ENCODE measurements at regions not wholly inside any gene's neighbourhood (a gene's known extent, or its start where the extent isn't known, plus 50 kb on each side); places are given as distances from the start of the nearest gene placed in this dataset.

- no peak for TF ChIP-seq CEBPB (IDR thresholded peaks at IDR 0.05; ENCODE audit: low read depth, low read length)
- no peak for TF ChIP-seq MAFK (IDR thresholded peaks at IDR 0.05; ENCODE audit: low read depth, low read length)
- TF ChIP-seq CTCF (conservative IDR thresholded peaks at IDR 0.05; ENCODE audit: low read depth, low read length) = no peak
- TF ChIP-seq USF2 (IDR thresholded peaks at IDR 0.05; ENCODE audit: low read depth, low read length) = no peak
- no peak for TF ChIP-seq POLR2A (IDR thresholded peaks at IDR 0.05; ENCODE audit: low read depth, low read length)
- no peak for TF ChIP-seq BHLHE40 (IDR thresholded peaks at IDR 0.05; ENCODE audit: low read depth, low read length)
- TF ChIP-seq SMC3 (IDR thresholded peaks at IDR 0.05; ENCODE audit: low read depth, low read length) = no peak
- TF ChIP-seq RAD21 (IDR thresholded peaks at IDR 0.05; ENCODE audit: low read length) = no peak
These were observed 61.0 kb upstream of the NLRP2B start for GRCh38 chrX:57741107-57741506.
